A673 (cell line): ENCODE measurements at regions not wholly inside any gene's neighbourhood (a gene's known extent, or its start where the extent isn't known, plus 50 kb on each side); places are given as distances from the start of the nearest gene placed in this dataset.

Experiments
- BruUV-seq: library from RNA; stranded (reverse); fragments of 400-500 nt; replicated peaks from 2 replicates; lab custom pipeline; 2021; lab: Mats Ljungman, UMichigan
- CTCF ChIA-PET: fragments of 300-600 bp; sonication (Branson Sonifier 250); formaldehyde crosslinking; loops from one replicate; lab custom pipeline; 2022; ENCODE audit warnings: antibody characterized with exemption; lab: Charles Lee
- POLR2A ChIA-PET: fragments of 300-600 bp; sonication (Branson Sonifier 250); formaldehyde crosslinking; loops from one replicate; lab custom pipeline; 2022; ENCODE audit warnings: antibody characterized with exemption; ENCODE audit not compliant: low non-redundant PET; lab: Charles Lee
- DNase-seq: peaks from one replicate; pipeline ENCODE4 v3.0.0-alpha.2; 2015; ENCODE audit warnings: low spot score
- H3K27ac ChIP-seq: fragments of 200-600 bp; sonication (generic); 2 replicates; pipeline ENCODE4 v1.5.1; 2016; ENCODE audit warnings: mixed run types, low read depth, mild to moderate bottlenecking, mixed read lengths, antibody characterized with exemption, low read length; ENCODE audit not compliant: poor library complexity, severe bottlenecking
- H3K27me3 ChIP-seq: fragments of 200-600 bp; sonication (generic); replicated peaks from 2 replicates; pipeline ENCODE4 v1.6.1; 2017; ENCODE audit warnings: mixed run types, low read depth, mild to moderate bottlenecking, mixed read lengths, antibody characterized with exemption, low read length; ENCODE audit not compliant: insufficient read depth, poor library complexity
- H3K36me3 ChIP-seq: fragments of 200-600 bp; sonication (generic); 2 replicates; pipeline ENCODE4 v1.6.1; 2016; ENCODE audit warnings: mixed run types, mild to moderate bottlenecking, mixed read lengths, antibody characterized with exemption, low read length; ENCODE audit not compliant: insufficient read depth, poor library complexity, severe bottlenecking
- H3K4me1 ChIP-seq: fragments of 200-600 bp; sonication (generic); 2 replicates; pipeline ENCODE4 v1.6.1; 2017; ENCODE audit warnings: mixed run types, mild to moderate bottlenecking, mixed read lengths, antibody characterized with exemption, low read length; ENCODE audit not compliant: insufficient read depth, poor library complexity, severe bottlenecking
- H3K4me3 ChIP-seq: fragments of 200-600 bp; sonication (generic); 2 replicates; pipeline ENCODE4 v1.5.1; 2016; ENCODE audit warnings: low read depth, mixed run types, mild to moderate bottlenecking, mixed read lengths, low read length; ENCODE audit not compliant: poor library complexity, severe bottlenecking
- H3K9me3 ChIP-seq: fragments of 200-600 bp; sonication (generic); 2 replicates; pipeline ENCODE4 v1.6.1; 2016; ENCODE audit warnings: mixed run types, low read depth, mild to moderate bottlenecking, mixed read lengths, antibody characterized with exemption, low read length; ENCODE audit not compliant: poor library complexity, severe bottlenecking
- CTCF ChIP-seq: fragments of 300-800, 200-600 bp; sonication (generic); conservative IDR thresholded peaks from 2 replicates; pipeline ENCODE4 v1.5.1; 2017; ENCODE audit warnings: low read depth, mild to moderate bottlenecking, antibody characterized with exemption, low read length, moderate library complexity, mixed read lengths
- EZH2 ChIP-seq: fragments of 200-600 bp; sonication (generic); IDR thresholded peaks from 2 replicates; pipeline ENCODE4 v1.6.1; 2017; ENCODE audit warnings: borderline replicate concordance, low read depth, mild to moderate bottlenecking, mixed read lengths, antibody characterized with exemption, low read length; ENCODE audit not compliant: poor library complexity, severe bottlenecking
- intact Hi-C: fragments of 100-400 bp; cut with micrococcal nuclease; formaldehyde crosslinking; loops from one replicate; pipeline ENCODE4 v1.10.0; 2022; ENCODE audit not compliant: unreplicated experiment

- intact Hi-C loops = no loop called here
- H3K36me3 ChIP-seq = no peaks in the 10 kb centered on the region
- no peaks in the 10 kb centered on the region for H3K9me3 ChIP-seq
- no TSS peak for BruUV-seq
- H3K27ac ChIP-seq = no peak overlapping the region
- TF ChIP-seq CTCF (no peak), EZH2 (no peak)
- no peak for DNase-seq
- CTCF ChIA-PET = no interaction called here
- POLR2A ChIA-PET = no interaction called here
- no peaks in the 10 kb centered on the region for H3K27me3 ChIP-seq
- no peak overlapping the region for H3K4me3 ChIP-seq
- H3K4me1 ChIP-seq = no peaks in the 10 kb centered on the region
Measured at GRCh38 chr5:176725521-176726280, 78.4 kb downstream of the TSPAN17 start.

- intact Hi-C loops = no loop called here
- no TSS peak for BruUV-seq
- TF ChIP-seq CTCF (no peak), EZH2 (no peak)
- CTCF ChIA-PET = no interaction called here
- Histone ChIP-seq H3K4me1 (no peaks in the 10 kb centered on the region), H3K4me3 (no peak overlapping the region), H3K27me3 (no peaks in the 10 kb centered on the region), H3K9me3 (no peaks in the 10 kb centered on the region), H3K36me3 (no peaks in the 10 kb centered on the region), H3K27ac (no peak overlapping the region)
- POLR2A ChIA-PET = no interaction called here
- DNase-seq = no peak
Measured at GRCh38 chr5:176726746-176727527, 79.7 kb downstream of the TSPAN17 start.

DNA sequence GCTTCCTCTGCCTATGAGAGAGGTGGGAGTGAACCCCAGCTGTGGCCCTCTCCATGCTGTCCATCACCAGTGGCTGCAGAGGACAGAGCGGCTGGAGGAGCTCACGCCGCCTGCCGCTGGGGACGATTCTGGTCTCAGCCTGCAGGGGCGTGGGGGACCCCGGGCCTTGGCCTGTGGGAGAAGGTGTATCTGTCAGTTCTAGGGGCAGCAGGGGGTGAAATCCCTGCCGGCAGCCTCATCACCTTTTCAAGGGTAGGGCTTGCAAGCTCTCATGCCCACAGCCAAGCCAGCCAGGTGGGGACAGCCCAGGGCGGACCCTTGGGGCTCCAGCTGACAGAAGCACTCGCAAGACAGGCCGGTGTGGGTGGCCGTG is 80.2 kb downstream of the TSPAN17 start:
- BruUV-seq = no TSS peak
- no peaks in the 10 kb centered on the region for H3K9me3 ChIP-seq
- H3K27me3 ChIP-seq = no peaks in the 10 kb centered on the region
- POLR2A ChIA-PET = no interaction called here
- intact Hi-C loops = no loop called here
- DNase-seq = no peak
- CTCF ChIA-PET = no interaction called here
- H3K27ac ChIP-seq = no peak overlapping the region
- H3K36me3 ChIP-seq = no peaks in the 10 kb centered on the region
- no peaks in the 10 kb centered on the region for H3K4me1 ChIP-seq
- TF ChIP-seq EZH2 = no peak
- TF ChIP-seq CTCF = no peak
- H3K4me3 ChIP-seq = no peak overlapping the region
